ENCODE measurements at regions not wholly inside any gene's neighbourhood (a gene's known extent, or its start where the extent isn't known, plus 50 kb on each side); places are given as distances from the start of the nearest gene placed in this dataset.

DNA sequence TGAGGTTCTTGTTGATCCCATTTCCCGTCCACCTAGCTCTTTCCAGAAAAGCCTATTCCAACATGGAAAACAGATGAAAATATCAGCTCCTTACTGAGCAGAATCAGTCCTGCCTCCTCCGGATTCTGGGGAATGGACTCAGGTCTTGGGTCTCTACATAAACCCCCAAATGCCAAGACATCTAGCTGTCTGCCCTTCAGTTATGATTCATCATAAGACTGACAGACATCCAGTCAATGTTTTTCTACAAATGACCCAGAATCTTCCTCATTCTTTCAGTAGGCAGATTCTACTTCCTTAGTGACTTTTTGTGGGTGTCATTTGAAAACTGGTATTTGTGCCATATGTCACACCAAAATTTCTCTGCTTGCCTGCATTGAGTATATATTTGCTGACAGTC, 103.0 kb upstream of the TGFBR2 start:
- H3K36me3 ChIP-seq, result no peaks in the 10 kb centered on the region
- H3K9me3 ChIP-seq, result no peaks in the 10 kb centered on the region
- no peak for DNase-seq
- H3K27ac ChIP-seq, result no peak overlapping the region
- no peaks in the 10 kb centered on the region for H3K27me3 ChIP-seq
- no peak overlapping the region for H3K4me3 ChIP-seq
- TF ChIP-seq POLR2A (IDR thresholded peaks at IDR 0.05), result no peak
- TF ChIP-seq, protein P1, sequence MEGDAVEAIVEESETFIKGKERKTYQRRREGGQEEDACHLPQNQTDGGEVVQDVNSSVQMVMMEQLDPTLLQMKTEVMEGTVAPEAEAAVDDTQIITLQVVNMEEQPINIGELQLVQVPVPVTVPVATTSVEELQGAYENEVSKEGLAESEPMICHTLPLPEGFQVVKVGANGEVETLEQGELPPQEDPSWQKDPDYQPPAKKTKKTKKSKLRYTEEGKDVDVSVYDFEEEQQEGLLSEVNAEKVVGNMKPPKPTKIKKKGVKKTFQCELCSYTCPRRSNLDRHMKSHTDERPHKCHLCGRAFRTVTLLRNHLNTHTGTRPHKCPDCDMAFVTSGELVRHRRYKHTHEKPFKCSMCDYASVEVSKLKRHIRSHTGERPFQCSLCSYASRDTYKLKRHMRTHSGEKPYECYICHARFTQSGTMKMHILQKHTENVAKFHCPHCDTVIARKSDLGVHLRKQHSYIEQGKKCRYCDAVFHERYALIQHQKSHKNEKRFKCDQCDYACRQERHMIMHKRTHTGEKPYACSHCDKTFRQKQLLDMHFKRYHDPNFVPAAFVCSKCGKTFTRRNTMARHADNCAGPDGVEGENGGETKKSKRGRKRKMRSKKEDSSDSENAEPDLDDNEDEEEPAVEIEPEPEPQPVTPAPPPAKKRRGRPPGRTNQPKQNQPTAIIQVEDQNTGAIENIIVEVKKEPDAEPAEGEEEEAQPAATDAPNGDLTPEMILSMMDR (IDR thresholded peaks at IDR 0.05), result no peak
- no peak for TF ChIP-seq EP300 (IDR thresholded peaks at IDR 0.05)
- intact Hi-C loops (cut with DNase I), result no loop called here
- no peaks in the 10 kb centered on the region for H3K4me1 ChIP-seq (ENCODE audit: insufficient read depth)
- WGBS, 3 donors, result 67 to 94% (median 73%) methylated on average over 2 of the region's 2 CpGs

DNA sequence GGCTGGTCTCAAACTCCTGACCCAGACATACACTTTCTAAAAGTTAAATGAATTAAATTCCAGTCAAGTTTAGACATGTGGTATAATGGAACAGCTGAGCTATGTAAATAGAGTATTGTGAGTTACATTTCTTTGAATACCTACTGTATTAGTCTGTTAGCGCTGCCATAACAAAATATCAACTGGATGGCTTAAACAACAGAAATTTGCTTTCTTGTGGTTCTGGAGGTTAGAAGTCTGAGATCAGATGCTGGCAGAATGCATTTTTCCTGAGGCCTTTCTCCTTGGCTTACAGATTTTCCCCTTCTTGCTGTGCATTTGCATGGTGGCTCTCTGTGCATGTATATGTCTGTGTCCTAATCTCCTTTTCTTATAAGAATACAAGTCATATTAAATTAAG, 101.5 kb upstream of the TGFBR2 start:
- WGBS, 3 donors, result 50 to 94% (median 57%) methylated on average over 1 of the region's 1 CpG
- intact Hi-C loops (cut with DNase I), result no loop called here

DNA sequence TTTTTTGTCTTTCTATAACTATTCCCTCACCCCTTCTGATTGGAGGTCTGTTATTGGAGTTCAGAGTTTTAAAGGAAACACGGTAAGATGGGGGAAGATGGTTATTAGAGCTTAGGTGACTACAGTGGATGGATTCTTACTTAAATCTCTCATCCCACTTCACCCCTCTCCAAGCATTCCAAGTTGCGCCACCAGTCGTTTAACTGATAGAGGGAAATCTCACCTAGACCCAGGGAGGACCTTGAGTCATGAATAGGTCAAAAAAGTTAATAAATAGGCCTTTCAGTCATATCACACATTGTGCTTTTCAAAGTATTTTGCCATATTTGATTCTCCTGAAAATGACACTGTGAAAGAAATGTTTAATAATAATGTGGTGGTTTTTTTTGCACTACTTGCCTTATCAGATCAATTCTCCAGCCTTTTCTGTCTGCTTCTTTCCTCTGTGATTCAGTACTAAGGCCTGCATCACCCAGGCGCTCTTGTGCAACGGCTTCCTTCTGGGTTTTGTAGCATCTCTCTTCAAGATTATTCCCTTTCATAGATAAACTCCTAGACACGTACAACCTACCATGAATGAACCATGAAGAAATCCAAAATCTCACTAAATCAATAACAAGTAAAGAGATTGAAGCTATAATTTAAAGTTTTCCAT, 100.4 kb upstream of the TGFBR2 start:
- 83 to 91% (median 88%) methylated on average over 6 of the region's 6 CpGs for WGBS, 3 donors
- DNase-seq, result no peak
- Histone ChIP-seq H3K4me1 (ENCODE audit: insufficient read depth) (no peaks in the 10 kb centered on the region), H3K36me3 (no peaks in the 10 kb centered on the region), H3K27me3 (no peaks in the 10 kb centered on the region), H3K27ac (no peak overlapping the region), H3K9me3 (no peaks in the 10 kb centered on the region), H3K4me3 (no peak overlapping the region)
- intact Hi-C loops (cut with DNase I), result no loop called here
- TF ChIP-seq, protein P1 (IDR thresholded peaks at IDR 0.05), result no peak
- TF ChIP-seq EP300 (IDR thresholded peaks at IDR 0.05) (no peak), POLR2A (IDR thresholded peaks at IDR 0.05) (no peak)

More for the DNA sequence above, 101.5 kb upstream of the TGFBR2 start:
- no peaks in the 10 kb centered on the region for H3K9me3 ChIP-seq
- H3K36me3 ChIP-seq, result no peaks in the 10 kb centered on the region
- H3K27ac ChIP-seq, result no peak overlapping the region
- no peak overlapping the region for H3K4me3 ChIP-seq
- H3K4me1 ChIP-seq (ENCODE audit: insufficient read depth), result no peaks in the 10 kb centered on the region
- TF ChIP-seq POLR2A (IDR thresholded peaks at IDR 0.05), result no peak
- no peak for TF ChIP-seq EP300 (IDR thresholded peaks at IDR 0.05)
- H3K27me3 ChIP-seq, result no peaks in the 10 kb centered on the region
- DNase-seq, result no peak

DNA sequence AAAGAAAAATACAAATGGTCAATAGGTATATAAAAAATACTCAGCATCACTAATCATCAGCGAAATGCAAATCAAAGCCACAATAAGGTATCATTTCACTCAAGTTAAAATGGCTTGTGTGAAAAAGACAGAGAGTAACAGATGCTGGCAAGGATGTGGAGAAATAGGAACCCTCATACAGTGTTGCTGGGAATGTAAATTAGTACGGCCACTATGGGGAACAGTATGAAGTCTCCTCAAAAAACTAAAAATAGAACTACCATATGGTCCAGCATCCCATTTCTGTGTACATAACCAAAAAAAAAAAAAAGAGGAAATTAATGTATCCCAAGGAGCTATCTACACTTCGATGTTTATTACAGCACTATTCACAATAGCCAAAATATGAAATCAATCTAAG, 98.1 kb upstream of the TGFBR2 start:
- Histone ChIP-seq H3K4me3 (no peak overlapping the region), H3K27ac (no peak overlapping the region), H3K9me3 (no peaks in the 10 kb centered on the region), H3K27me3 (no peaks in the 10 kb centered on the region), H3K36me3 (no peaks in the 10 kb centered on the region), H3K4me1 (ENCODE audit: insufficient read depth) (peaks cover 3% of the 10 kb centered on the region)
- TF ChIP-seq, protein P1 (IDR thresholded peaks at IDR 0.05), result no peak
- TF ChIP-seq EP300 (IDR thresholded peaks at IDR 0.05) (no peak), POLR2A (IDR thresholded peaks at IDR 0.05) (no peak)
- 90 to 98% (median 94%) methylated on average over 3 of the region's 3 CpGs for WGBS, 3 donors
- DNase-seq, result no peak
- intact Hi-C loops (cut with DNase I), result no loop called here

DNA sequence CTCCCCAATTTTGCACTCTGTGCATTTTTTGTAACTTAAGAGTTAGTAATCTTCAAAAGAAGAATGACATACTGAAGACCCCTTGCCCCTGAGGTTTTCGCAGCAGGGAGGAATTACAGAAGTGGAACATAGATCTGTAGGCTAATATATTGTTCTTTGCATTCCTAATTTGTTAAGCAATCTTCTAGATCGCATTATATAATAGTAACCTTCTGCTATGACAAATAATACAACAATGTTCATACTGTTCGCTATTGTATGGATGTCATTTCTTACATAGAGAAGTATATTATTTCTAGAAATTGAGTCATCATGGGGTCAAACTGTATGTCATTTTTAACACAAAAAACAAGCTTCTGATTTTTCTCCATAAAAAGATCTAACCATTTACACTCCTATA, 95.8 kb upstream of the TGFBR2 start:
- TF ChIP-seq, protein P1 (IDR thresholded peaks at IDR 0.05), result no peak
- TF ChIP-seq EP300 (IDR thresholded peaks at IDR 0.05) (no peak), POLR2A (IDR thresholded peaks at IDR 0.05) (no peak)
- Histone ChIP-seq H3K4me1 (ENCODE audit: insufficient read depth) (peaks cover 3% of the 10 kb centered on the region), H3K4me3 (no peak overlapping the region), H3K27ac (no peak overlapping the region), H3K36me3 (no peaks in the 10 kb centered on the region), H3K9me3 (no peaks in the 10 kb centered on the region), H3K27me3 (no peaks in the 10 kb centered on the region)
- DNase-seq, result no peak
- WGBS, 3 donors, result 95 to 98% (median 97%) methylated on average over 3 of the region's 3 CpGs
- intact Hi-C loops (cut with DNase I), result no loop called here
